GM06990 (cell line): ENCODE measurements at regions not wholly inside any gene's neighbourhood (a gene's known extent, or its start where the extent isn't known, plus 50 kb on each side); places are given as distances from the start of the nearest gene placed in this dataset.
A peak's percentile ranks its signal among the peaks of the same experiment; 100 is the strongest.

Experiments used
- DNase-seq: peaks from one replicate; pipeline ENCODE4 v3.0.0-alpha.2; 2011; ENCODE audit not compliant: insufficient read length; ENCODE audit errors: extremely low read depth
- H3K27me3 ChIP-seq: replicated peaks from 2 replicates; pipeline ENCODE4 v1.6.0; 2011; ENCODE audit warnings: low read length; ENCODE audit not compliant: control insufficient read depth, insufficient read depth
- H3K36me3 ChIP-seq: 2 replicates; pipeline ENCODE4 v1.5.1; 2011; ENCODE audit warnings: low read length; ENCODE audit not compliant: control insufficient read depth, insufficient read depth
- H3K4me3 ChIP-seq: replicated peaks from 2 replicates; pipeline ENCODE4 v1.5.1; 2011; ENCODE audit warnings: low read depth, mild to moderate bottlenecking, control low read depth, low read length
- TF ChIP-seq, protein P1 (sequence below): IDR thresholded peaks from 2 replicates; pipeline ENCODE4 v1.5.1; 2011; ENCODE audit warnings: low read length, control low read depth, mild to moderate bottlenecking, inconsistent platforms; ENCODE audit not compliant: insufficient read depth, poor library complexity, severe bottlenecking

DNA sequence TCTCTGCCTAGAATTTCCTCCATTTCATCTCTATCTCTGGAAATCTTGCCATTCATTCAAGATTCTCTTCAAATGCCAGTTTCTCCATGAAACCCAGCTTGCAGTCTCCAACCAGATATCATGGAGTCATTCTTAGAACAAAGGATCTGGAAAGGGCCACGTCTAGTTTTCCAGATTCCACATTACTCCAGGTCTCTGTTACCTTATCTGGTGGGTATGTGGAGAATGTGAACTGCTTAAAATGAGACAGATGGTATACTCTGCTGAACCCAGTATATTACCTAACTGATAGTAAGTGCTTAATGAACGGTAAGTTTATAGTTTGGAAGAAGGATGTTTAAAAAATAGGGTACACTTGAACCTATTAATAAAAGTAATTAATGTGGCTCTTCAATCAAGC, 52.3 kb upstream of the ZSWIM6 start:
- no peak for DNase-seq
- Histone ChIP-seq H3K27me3 (no peaks in the 10 kb centered on the region), H3K36me3 (no peaks in the 10 kb centered on the region), H3K4me3 (no peak overlapping the region)
- TF ChIP-seq, protein P1, sequence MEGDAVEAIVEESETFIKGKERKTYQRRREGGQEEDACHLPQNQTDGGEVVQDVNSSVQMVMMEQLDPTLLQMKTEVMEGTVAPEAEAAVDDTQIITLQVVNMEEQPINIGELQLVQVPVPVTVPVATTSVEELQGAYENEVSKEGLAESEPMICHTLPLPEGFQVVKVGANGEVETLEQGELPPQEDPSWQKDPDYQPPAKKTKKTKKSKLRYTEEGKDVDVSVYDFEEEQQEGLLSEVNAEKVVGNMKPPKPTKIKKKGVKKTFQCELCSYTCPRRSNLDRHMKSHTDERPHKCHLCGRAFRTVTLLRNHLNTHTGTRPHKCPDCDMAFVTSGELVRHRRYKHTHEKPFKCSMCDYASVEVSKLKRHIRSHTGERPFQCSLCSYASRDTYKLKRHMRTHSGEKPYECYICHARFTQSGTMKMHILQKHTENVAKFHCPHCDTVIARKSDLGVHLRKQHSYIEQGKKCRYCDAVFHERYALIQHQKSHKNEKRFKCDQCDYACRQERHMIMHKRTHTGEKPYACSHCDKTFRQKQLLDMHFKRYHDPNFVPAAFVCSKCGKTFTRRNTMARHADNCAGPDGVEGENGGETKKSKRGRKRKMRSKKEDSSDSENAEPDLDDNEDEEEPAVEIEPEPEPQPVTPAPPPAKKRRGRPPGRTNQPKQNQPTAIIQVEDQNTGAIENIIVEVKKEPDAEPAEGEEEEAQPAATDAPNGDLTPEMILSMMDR: no peak

DNA sequence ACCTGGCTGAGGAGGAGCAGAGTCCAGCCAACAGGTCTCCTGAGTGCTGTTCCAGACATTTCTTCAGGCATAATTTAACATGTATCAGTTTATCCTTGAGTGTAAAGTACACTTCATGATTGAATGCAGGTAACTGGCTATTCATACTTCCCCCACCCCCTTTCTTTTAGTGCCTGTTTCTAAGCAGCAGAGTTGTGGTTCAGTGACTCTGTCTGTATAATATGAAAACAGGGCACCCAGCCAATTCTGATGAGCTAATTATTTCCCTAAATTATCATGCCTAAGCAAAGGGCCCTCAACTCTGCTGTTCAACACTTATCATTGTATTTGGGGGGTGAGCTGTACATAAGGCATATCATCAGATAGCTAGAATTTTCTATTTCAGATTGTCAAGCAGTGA, 51.9 kb upstream of the ZSWIM6 start:
- DNase-seq: peak; percentile 37
- H3K27me3 ChIP-seq: no peaks in the 10 kb centered on the region
- H3K4me3 ChIP-seq: no peak overlapping the region
- H3K36me3 ChIP-seq: no peaks in the 10 kb centered on the region
- TF ChIP-seq, protein P1: no peak

DNA sequence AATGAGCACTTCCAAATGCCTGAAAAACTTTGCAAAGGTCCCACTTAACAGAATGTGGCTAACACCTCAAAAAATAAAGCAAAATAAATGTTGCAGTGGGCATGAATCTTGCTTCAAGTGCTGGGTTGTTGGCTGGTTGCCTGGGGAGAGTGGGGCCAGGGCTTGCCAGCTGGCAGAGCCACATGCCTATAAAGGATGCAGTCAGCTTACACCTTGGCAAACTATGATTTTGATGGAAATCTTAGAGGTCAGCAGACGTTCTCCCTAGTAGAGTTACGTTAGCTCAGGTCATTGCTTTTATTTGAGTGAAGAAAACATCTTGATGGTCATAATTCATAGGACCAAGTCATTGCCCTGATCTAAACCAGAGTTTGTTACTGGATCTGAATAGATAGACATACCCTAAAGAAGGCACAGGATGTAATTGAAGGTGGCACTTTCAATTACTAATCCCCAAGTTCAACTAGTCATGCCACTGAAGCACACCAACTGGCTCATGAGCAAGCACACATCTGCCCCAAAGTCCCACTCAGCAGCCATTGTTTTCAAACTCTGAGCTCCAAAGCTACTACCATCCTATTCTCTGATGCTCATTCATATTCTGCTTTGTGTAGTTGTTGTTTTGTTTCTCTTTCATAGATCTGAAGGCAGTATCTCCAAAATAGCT, 51.2 kb upstream of the ZSWIM6 start:
- Histone ChIP-seq H3K27me3 (no peaks in the 10 kb centered on the region), H3K4me3 (no peak overlapping the region), H3K36me3 (no peaks in the 10 kb centered on the region)
- DNase-seq: no peak
- TF ChIP-seq, protein P1: no peak

DNA sequence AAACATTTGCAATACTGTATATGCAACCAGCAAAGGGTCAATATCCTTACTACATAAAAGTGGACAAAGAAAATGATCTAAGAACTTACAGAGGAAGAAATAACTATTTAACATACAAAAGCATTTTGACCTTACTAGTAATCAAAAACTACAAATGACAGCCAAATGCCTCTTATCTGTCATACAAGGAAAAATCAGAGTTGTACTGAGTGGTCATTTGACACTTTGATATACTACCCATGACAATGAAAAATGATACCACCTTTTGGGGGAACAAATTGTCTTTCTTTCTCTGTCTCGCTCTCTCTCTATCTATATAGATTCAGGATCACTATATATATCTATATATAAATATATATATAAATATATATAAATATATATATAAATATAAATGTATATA, 50.4 kb upstream of the ZSWIM6 start:
- no peaks in the 10 kb centered on the region for H3K27me3 ChIP-seq
- TF ChIP-seq, protein P1: no peak

More for the DNA sequence above, 50.4 kb upstream of the ZSWIM6 start:
- H3K36me3 ChIP-seq: no peaks in the 10 kb centered on the region
- no peak overlapping the region for H3K4me3 ChIP-seq
- DNase-seq: no peak
